ENCODE measurements at regions not wholly inside any gene's neighbourhood (a gene's known extent, or its start where the extent isn't known, plus 50 kb on each side); places are given as distances from the start of the nearest gene placed in this dataset.

- Histone ChIP-seq H3K27ac (ENCODE audit: low read depth in 1 of 2, low read length in 2 of 2) (no peak overlapping the region), H3K4me3 (ENCODE audit: low read length in 2 of 2) (no peak overlapping the region), H3K36me3 (ENCODE audit: control insufficient read depth in 1 of 2, insufficient read depth in 2 of 2, low read length in 1 of 2) (no peaks in the 10 kb centered on the region), H3K9me3 (ENCODE audit: control insufficient read depth, low read length) (no peaks in the 10 kb centered on the region), H3K4me1 (ENCODE audit: control insufficient read depth in 1 of 2, insufficient read depth in 2 of 2, low read length in 2 of 2) (no peaks in the 10 kb centered on the region), H3K27me3 (ENCODE audit: control insufficient read depth in 1 of 2, insufficient read depth in 2 of 2, low read length in 1 of 2) (no peaks in the 10 kb centered on the region)
- no peak for ATAC-seq (ENCODE audit: low FRiP score)
- no peak for DNase-seq
- WGBS, 2 donors = 73 to 89% methylated on average over 17 of the region's 17 CpGs
- intact Hi-C loops (cut with DNase I) = no loop called here
These were observed 150.6 kb upstream of the RAB12 start for GRCh38 chr18:8458546-8459215.

- DNase-seq = no peak
- Histone ChIP-seq H3K4me1 (ENCODE audit: control insufficient read depth in 1 of 2, insufficient read depth in 2 of 2, low read length in 2 of 2) (no peaks in the 10 kb centered on the region), H3K36me3 (ENCODE audit: control insufficient read depth in 1 of 2, insufficient read depth in 2 of 2, low read length in 1 of 2) (no peaks in the 10 kb centered on the region), H3K4me3 (ENCODE audit: low read length in 2 of 2) (no peak overlapping the region), H3K27ac (ENCODE audit: low read depth in 1 of 2, low read length in 2 of 2) (no peak overlapping the region), H3K9me3 (ENCODE audit: control insufficient read depth, low read length) (no peaks in the 10 kb centered on the region), H3K27me3 (ENCODE audit: control insufficient read depth in 1 of 2, insufficient read depth in 2 of 2, low read length in 1 of 2) (no peaks in the 10 kb centered on the region)
- WGBS, 2 donors = 74 to 94% methylated on average over 5 of the region's 5 CpGs
- ATAC-seq (ENCODE audit: low FRiP score) = no peak
- intact Hi-C loops (cut with DNase I) = no loop called here
These were observed 148.5 kb upstream of the RAB12 start for GRCh38 chr18:8460748-8461147.

- H3K9me3 ChIP-seq (ENCODE audit: control insufficient read depth, low read length) = no peaks in the 10 kb centered on the region
- DNase-seq (no peak), ATAC-seq (ENCODE audit: low FRiP score) (no peak)
- H3K36me3 ChIP-seq (ENCODE audit: control insufficient read depth in 1 of 2, insufficient read depth in 2 of 2, low read length in 1 of 2) = no peaks in the 10 kb centered on the region
- intact Hi-C loops (cut with DNase I) = no loop called here
- no peaks in the 10 kb centered on the region for H3K27me3 ChIP-seq (ENCODE audit: control insufficient read depth in 1 of 2, insufficient read depth in 2 of 2, low read length in 1 of 2)
- no peak overlapping the region for H3K27ac ChIP-seq (ENCODE audit: low read depth in 1 of 2, low read length in 2 of 2)
- no peaks in the 10 kb centered on the region for H3K4me1 ChIP-seq (ENCODE audit: control insufficient read depth in 1 of 2, insufficient read depth in 2 of 2, low read length in 2 of 2)
- WGBS, 2 donors = 0 to 70% methylated on average over 2 of the region's 2 CpGs
- no peak overlapping the region for H3K4me3 ChIP-seq (ENCODE audit: low read length in 2 of 2)
These were observed 147.7 kb upstream of the RAB12 start for GRCh38 chr18:8461544-8461943.

GRCh38 chr18:8462651-8463185 lies 146.5 kb upstream of the RAB12 start:
- 91 to 93% methylated on average over 10 of the region's 10 CpGs for WGBS, 2 donors
- no peak for DNase-seq
- no peak overlapping the region for H3K27ac ChIP-seq (ENCODE audit: low read depth in 1 of 2, low read length in 2 of 2)
- no peaks in the 10 kb centered on the region for H3K27me3 ChIP-seq (ENCODE audit: control insufficient read depth in 1 of 2, insufficient read depth in 2 of 2, low read length in 1 of 2)
- no peaks in the 10 kb centered on the region for H3K4me1 ChIP-seq (ENCODE audit: control insufficient read depth in 1 of 2, insufficient read depth in 2 of 2, low read length in 2 of 2)
- H3K9me3 ChIP-seq (ENCODE audit: control insufficient read depth, low read length) = no peaks in the 10 kb centered on the region
- no peaks in the 10 kb centered on the region for H3K36me3 ChIP-seq (ENCODE audit: control insufficient read depth in 1 of 2, insufficient read depth in 2 of 2, low read length in 1 of 2)
- intact Hi-C loops (cut with DNase I) = no loop called here
- ATAC-seq (ENCODE audit: low FRiP score) = no peak
- no peak overlapping the region for H3K4me3 ChIP-seq (ENCODE audit: low read length in 2 of 2)

- Histone ChIP-seq H3K27me3 (ENCODE audit: control insufficient read depth in 1 of 2, insufficient read depth in 2 of 2, low read length in 1 of 2) (no peaks in the 10 kb centered on the region), H3K27ac (ENCODE audit: low read depth in 1 of 2, low read length in 2 of 2) (no peak overlapping the region), H3K36me3 (ENCODE audit: control insufficient read depth in 1 of 2, insufficient read depth in 2 of 2, low read length in 1 of 2) (no peaks in the 10 kb centered on the region), H3K4me3 (ENCODE audit: low read length in 2 of 2) (no peak overlapping the region), H3K4me1 (ENCODE audit: control insufficient read depth in 1 of 2, insufficient read depth in 2 of 2, low read length in 2 of 2) (no peaks in the 10 kb centered on the region), H3K9me3 (ENCODE audit: control insufficient read depth, low read length) (no peaks in the 10 kb centered on the region)
- intact Hi-C loops (cut with DNase I) = no loop called here
- 58 to 86% methylated on average over 3 of the region's 3 CpGs for WGBS, 2 donors
- ATAC-seq (ENCODE audit: low FRiP score) = no peak
- DNase-seq = no peak
These were observed 145.4 kb upstream of the RAB12 start for GRCh38 chr18:8463791-8464190.

- no peak overlapping the region for H3K4me3 ChIP-seq (ENCODE audit: low read length in 2 of 2)
- DNase-seq (no peak), ATAC-seq (ENCODE audit: low FRiP score) (no peak)
- intact Hi-C loops (cut with DNase I) = no loop called here
- no peaks in the 10 kb centered on the region for H3K9me3 ChIP-seq (ENCODE audit: control insufficient read depth, low read length)
- 85 to 86% methylated on average over 8 of the region's 8 CpGs for WGBS, 2 donors
- no peaks in the 10 kb centered on the region for H3K4me1 ChIP-seq (ENCODE audit: control insufficient read depth in 1 of 2, insufficient read depth in 2 of 2, low read length in 2 of 2)
- H3K27me3 ChIP-seq (ENCODE audit: control insufficient read depth in 1 of 2, insufficient read depth in 2 of 2, low read length in 1 of 2) = no peaks in the 10 kb centered on the region
- no peaks in the 10 kb centered on the region for H3K36me3 ChIP-seq (ENCODE audit: control insufficient read depth in 1 of 2, insufficient read depth in 2 of 2, low read length in 1 of 2)
- H3K27ac ChIP-seq (ENCODE audit: low read depth in 1 of 2, low read length in 2 of 2) = no peak overlapping the region
These were observed 141.0 kb upstream of the RAB12 start for GRCh38 chr18:8468191-8468590.

GRCh38 chr18:8468921-8469335 lies 140.3 kb upstream of the RAB12 start:
- Histone ChIP-seq H3K4me1 (ENCODE audit: control insufficient read depth in 1 of 2, insufficient read depth in 2 of 2, low read length in 2 of 2) (no peaks in the 10 kb centered on the region), H3K27ac (ENCODE audit: low read depth in 1 of 2, low read length in 2 of 2) (no peak overlapping the region), H3K9me3 (ENCODE audit: control insufficient read depth, low read length) (no peaks in the 10 kb centered on the region), H3K36me3 (ENCODE audit: control insufficient read depth in 1 of 2, insufficient read depth in 2 of 2, low read length in 1 of 2) (no peaks in the 10 kb centered on the region), H3K27me3 (ENCODE audit: control insufficient read depth in 1 of 2, insufficient read depth in 2 of 2, low read length in 1 of 2) (no peaks in the 10 kb centered on the region), H3K4me3 (ENCODE audit: low read length in 2 of 2) (no peak overlapping the region)
- DNase-seq (no peak), ATAC-seq (ENCODE audit: low FRiP score) (no peak)
- 24 to 34% methylated on average over 9 of the region's 9 CpGs for WGBS, 2 donors
- intact Hi-C loops (cut with DNase I) = no loop called here

GRCh38 chr18:8469544-8470130 lies 139.6 kb upstream of the RAB12 start:
- WGBS, 2 donors = 43 to 53% methylated on average over 6 of the region's 6 CpGs
- no peak overlapping the region for H3K27ac ChIP-seq (ENCODE audit: low read depth in 1 of 2, low read length in 2 of 2)
- H3K4me3 ChIP-seq (ENCODE audit: low read length in 2 of 2) = no peak overlapping the region
- no peaks in the 10 kb centered on the region for H3K9me3 ChIP-seq (ENCODE audit: control insufficient read depth, low read length)
- H3K4me1 ChIP-seq (ENCODE audit: control insufficient read depth in 1 of 2, insufficient read depth in 2 of 2, low read length in 2 of 2) = no peaks in the 10 kb centered on the region
- intact Hi-C loops (cut with DNase I) = no loop called here
- H3K27me3 ChIP-seq (ENCODE audit: control insufficient read depth in 1 of 2, insufficient read depth in 2 of 2, low read length in 1 of 2) = no peaks in the 10 kb centered on the region
- H3K36me3 ChIP-seq (ENCODE audit: control insufficient read depth in 1 of 2, insufficient read depth in 2 of 2, low read length in 1 of 2) = no peaks in the 10 kb centered on the region
- ATAC-seq (ENCODE audit: low FRiP score) (no peak), DNase-seq (no peak)

GRCh38 chr18:8471372-8471771 lies 137.9 kb upstream of the RAB12 start:
- ATAC-seq (ENCODE audit: low FRiP score) (no peak), DNase-seq (no peak)
- no peaks in the 10 kb centered on the region for H3K4me1 ChIP-seq (ENCODE audit: control insufficient read depth in 1 of 2, insufficient read depth in 2 of 2, low read length in 2 of 2)
- H3K36me3 ChIP-seq (ENCODE audit: control insufficient read depth in 1 of 2, insufficient read depth in 2 of 2, low read length in 1 of 2) = no peaks in the 10 kb centered on the region
- WGBS, 2 donors = 94 to 95% methylated on average over 6 of the region's 6 CpGs
- intact Hi-C loops (cut with DNase I) = no loop called here
- H3K27ac ChIP-seq (ENCODE audit: low read depth in 1 of 2, low read length in 2 of 2) = no peak overlapping the region
- H3K4me3 ChIP-seq (ENCODE audit: low read length in 2 of 2) = no peak overlapping the region
- no peaks in the 10 kb centered on the region for H3K27me3 ChIP-seq (ENCODE audit: control insufficient read depth in 1 of 2, insufficient read depth in 2 of 2, low read length in 1 of 2)
- H3K9me3 ChIP-seq (ENCODE audit: control insufficient read depth, low read length) = no peaks in the 10 kb centered on the region

Measured in aorta (tissue), 5 donors.